ENCODE measurements at regions not wholly inside any gene's neighbourhood (a gene's known extent, or its start where the extent isn't known, plus 50 kb on each side); places are given as distances from the start of the nearest gene placed in this dataset.

DNA sequence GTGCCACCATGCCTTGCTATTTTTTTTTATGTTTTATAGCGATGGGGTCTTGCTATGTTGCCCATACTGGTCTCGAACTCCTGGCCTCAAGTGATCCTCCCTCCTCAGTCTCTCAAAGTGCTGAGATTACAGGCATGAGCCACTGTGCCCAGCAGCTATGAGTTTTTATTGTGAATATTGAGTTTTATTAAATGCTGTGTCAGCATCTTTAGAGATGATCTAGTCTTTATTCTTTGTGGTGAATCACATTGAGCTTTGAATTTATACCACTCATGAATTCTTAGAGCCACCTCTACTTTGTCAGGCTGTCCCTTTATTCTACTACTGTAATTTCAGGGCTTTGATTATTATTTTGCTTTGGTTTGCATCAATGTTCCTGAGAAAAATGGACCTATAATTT is 428.3 kb downstream of the BTBD3 start:
- TF ChIP-seq EZH2 (IDR thresholded peaks at IDR 0.05; ENCODE audit: low read length), result no peak
- TF ChIP-seq, protein P1, sequence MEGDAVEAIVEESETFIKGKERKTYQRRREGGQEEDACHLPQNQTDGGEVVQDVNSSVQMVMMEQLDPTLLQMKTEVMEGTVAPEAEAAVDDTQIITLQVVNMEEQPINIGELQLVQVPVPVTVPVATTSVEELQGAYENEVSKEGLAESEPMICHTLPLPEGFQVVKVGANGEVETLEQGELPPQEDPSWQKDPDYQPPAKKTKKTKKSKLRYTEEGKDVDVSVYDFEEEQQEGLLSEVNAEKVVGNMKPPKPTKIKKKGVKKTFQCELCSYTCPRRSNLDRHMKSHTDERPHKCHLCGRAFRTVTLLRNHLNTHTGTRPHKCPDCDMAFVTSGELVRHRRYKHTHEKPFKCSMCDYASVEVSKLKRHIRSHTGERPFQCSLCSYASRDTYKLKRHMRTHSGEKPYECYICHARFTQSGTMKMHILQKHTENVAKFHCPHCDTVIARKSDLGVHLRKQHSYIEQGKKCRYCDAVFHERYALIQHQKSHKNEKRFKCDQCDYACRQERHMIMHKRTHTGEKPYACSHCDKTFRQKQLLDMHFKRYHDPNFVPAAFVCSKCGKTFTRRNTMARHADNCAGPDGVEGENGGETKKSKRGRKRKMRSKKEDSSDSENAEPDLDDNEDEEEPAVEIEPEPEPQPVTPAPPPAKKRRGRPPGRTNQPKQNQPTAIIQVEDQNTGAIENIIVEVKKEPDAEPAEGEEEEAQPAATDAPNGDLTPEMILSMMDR (optimal IDR thresholded peaks at IDR 0.05 in 1 of 3, IDR thresholded peaks at IDR 0.05 in 1 of 3, conservative IDR thresholded peaks at IDR 0.05 in 1 of 3; ENCODE audit: extremely low read depth in 1 of 3, insufficient read depth in 2 of 3, low read length in 3 of 3), result no peak
